ENCODE measurements at regions not wholly inside any gene's neighbourhood (a gene's known extent, or its start where the extent isn't known, plus 50 kb on each side); places are given as distances from the start of the nearest gene placed in this dataset.

- H3K27me3 Mint-ChIP-seq (ENCODE audit: low read depth) = no peaks in the 10 kb centered on the region
- no peaks in the 10 kb centered on the region for H3K36me3 Mint-ChIP-seq
- no peak for DNase-seq (ENCODE audit: low spot score in 2 of 2, unreplicated experiment in 2 of 2)
- H3K4me3 Mint-ChIP-seq = no peak overlapping the region
- no peak for TF ChIP-seq CTCF (IDR thresholded peaks at IDR 0.05; ENCODE audit: unreplicated experiment)
- no peak overlapping the region for H3K27ac Mint-ChIP-seq
- H3K4me1 Mint-ChIP-seq = peaks cover 4% of the 10 kb centered on the region
- peaks cover 28% of the 10 kb centered on the region for H3K9me3 Mint-ChIP-seq
Measured at GRCh38 chrX:84729408-84729807, 227.2 kb upstream of the HDX start.

- Mint-ChIP-seq H3K4me3 (no peak overlapping the region), H3K4me1 (peaks cover 4% of the 10 kb centered on the region), H3K27me3 (ENCODE audit: low read depth) (no peaks in the 10 kb centered on the region), H3K36me3 (no peaks in the 10 kb centered on the region), H3K27ac (no peak overlapping the region), H3K9me3 (peaks cover 28% of the 10 kb centered on the region)
- TF ChIP-seq CTCF (IDR thresholded peaks at IDR 0.05; ENCODE audit: unreplicated experiment) = peak; percentile 59
- no peak for DNase-seq (ENCODE audit: low spot score in 2 of 2, unreplicated experiment in 2 of 2)
Measured at GRCh38 chrX:84729809-84730208, 227.6 kb upstream of the HDX start.

- H3K36me3 Mint-ChIP-seq = peaks cover 3% of the 10 kb centered on the region
- H3K4me3 Mint-ChIP-seq = no peak overlapping the region
- no peaks in the 10 kb centered on the region for H3K27me3 Mint-ChIP-seq (ENCODE audit: low read depth)
- H3K27ac Mint-ChIP-seq = no peak overlapping the region
- H3K4me1 Mint-ChIP-seq = peaks cover 20% of the 10 kb centered on the region
- DNase-seq (ENCODE audit: low spot score in 2 of 2, unreplicated experiment in 2 of 2) = no peak
- H3K9me3 Mint-ChIP-seq = peaks cover 35% of the 10 kb centered on the region
- TF ChIP-seq CTCF (IDR thresholded peaks at IDR 0.05; ENCODE audit: unreplicated experiment) = no peak
Measured at GRCh38 chrX:84735025-84735424, 232.8 kb upstream of the HDX start.

- peaks cover 36% of the 10 kb centered on the region for H3K9me3 Mint-ChIP-seq
- DNase-seq (ENCODE audit: low spot score in 2 of 2, unreplicated experiment in 2 of 2) = no peak
- H3K27ac Mint-ChIP-seq = no peak overlapping the region
- TF ChIP-seq CTCF (IDR thresholded peaks at IDR 0.05; ENCODE audit: unreplicated experiment) = no peak
- no peaks in the 10 kb centered on the region for H3K27me3 Mint-ChIP-seq (ENCODE audit: low read depth)
- no peak overlapping the region for H3K4me3 Mint-ChIP-seq
- H3K4me1 Mint-ChIP-seq = peaks cover 18% of the 10 kb centered on the region
- H3K36me3 Mint-ChIP-seq = peaks cover 3% of the 10 kb centered on the region
Measured at GRCh38 chrX:84737471-84737871, 235.2 kb upstream of the HDX start.

GRCh38 chrX:84747516-84747915 is 245.3 kb upstream of the HDX start:
- no peaks in the 10 kb centered on the region for H3K27me3 Mint-ChIP-seq (ENCODE audit: low read depth)
- no peaks in the 10 kb centered on the region for H3K36me3 Mint-ChIP-seq
- H3K4me3 Mint-ChIP-seq = no peak overlapping the region
- TF ChIP-seq CTCF (IDR thresholded peaks at IDR 0.05; ENCODE audit: unreplicated experiment) = no peak
- no peak overlapping the region for H3K27ac Mint-ChIP-seq
- H3K4me1 Mint-ChIP-seq = peaks cover 18% of the 10 kb centered on the region
- H3K9me3 Mint-ChIP-seq = peaks cover 30% of the 10 kb centered on the region
- no peak for DNase-seq (ENCODE audit: low spot score in 2 of 2, unreplicated experiment in 2 of 2)

Measured in mesothelial cell of epicardium (in vitro differentiated cells).